Mesothelial cell of epicardium (in vitro differentiated cells): ENCODE measurements at regions not wholly inside any gene's neighbourhood (a gene's known extent, or its start where the extent isn't known, plus 50 kb on each side); places are given as distances from the start of the nearest gene placed in this dataset.

Experiments used
- DNase-seq, 2 experiments: peaks; one replicate each; pipeline ENCODE4 v3.0.0; 2021; ENCODE audit warnings: low spot score in 2 of 2; ENCODE audit not compliant: unreplicated experiment in 2 of 2
- H3K27ac Mint-ChIP-seq: 2 replicates; pipeline ENCODE4 v1.8.0; 2021; ENCODE audit warnings: mixed read lengths
- H3K27me3 Mint-ChIP-seq: 2 replicates; pipeline ENCODE4 v1.8.0; 2021; ENCODE audit warnings: low read depth, mixed read lengths
- H3K36me3 Mint-ChIP-seq: 2 replicates; pipeline ENCODE4 v1.8.0; 2021; ENCODE audit warnings: mixed read lengths
- H3K4me1 Mint-ChIP-seq: 2 replicates; pipeline ENCODE4 v1.8.0; 2021; ENCODE audit warnings: mixed read lengths
- H3K4me3 Mint-ChIP-seq: 2 replicates; pipeline ENCODE4 v1.8.0; 2021; ENCODE audit warnings: mild to moderate bottlenecking, moderate library complexity, mixed read lengths
- H3K9me3 Mint-ChIP-seq: 2 replicates; pipeline ENCODE4 v1.8.0; 2021; ENCODE audit warnings: mixed read lengths
- CTCF ChIP-seq: fragments of 200-600 bp; sonication (generic); IDR thresholded peaks from one replicate; pipeline ENCODE4 v1.5.0; 2021; ENCODE audit warnings: antibody characterized with exemption; ENCODE audit not compliant: unreplicated experiment

- no peaks in the 10 kb centered on the region for H3K36me3 Mint-ChIP-seq
- H3K27ac Mint-ChIP-seq, result no peak overlapping the region
- no peak for TF ChIP-seq CTCF
- H3K9me3 Mint-ChIP-seq, result peaks cover 21% of the 10 kb centered on the region
- no peak overlapping the region for H3K4me3 Mint-ChIP-seq
- H3K4me1 Mint-ChIP-seq, result no peaks in the 10 kb centered on the region
- no peak for DNase-seq
- peaks cover 9% of the 10 kb centered on the region for H3K27me3 Mint-ChIP-seq
Observed at GRCh38 chr22:48315439-48316256, 1512.0 kb downstream of the BRD1 start.

GRCh38 chr22:48314073-48314472 lies 1513.6 kb downstream of the BRD1 start:
- H3K36me3 Mint-ChIP-seq, result no peaks in the 10 kb centered on the region

GRCh38 chr22:48313175-48313830 lies 1514.4 kb downstream of the BRD1 start:
- TF ChIP-seq CTCF, result no peak
- no peaks in the 10 kb centered on the region for H3K36me3 Mint-ChIP-seq
- H3K9me3 Mint-ChIP-seq, result peaks cover 21% of the 10 kb centered on the region
- H3K4me3 Mint-ChIP-seq, result no peak overlapping the region
- no peak for DNase-seq
- peaks cover 7% of the 10 kb centered on the region for H3K4me1 Mint-ChIP-seq
- no peak overlapping the region for H3K27ac Mint-ChIP-seq
- peaks cover 6% of the 10 kb centered on the region for H3K27me3 Mint-ChIP-seq

More at GRCh38 chr22:48314073-48314472, 1513.6 kb downstream of the BRD1 start:
- Mint-ChIP-seq H3K4me3 (no peak overlapping the region), H3K4me1 (peaks cover 7% of the 10 kb centered on the region), H3K27ac (no peak overlapping the region), H3K9me3 (peaks cover 21% of the 10 kb centered on the region), H3K27me3 (peaks cover 9% of the 10 kb centered on the region)
- TF ChIP-seq CTCF, result no peak
- DNase-seq, result no peak

DNA sequence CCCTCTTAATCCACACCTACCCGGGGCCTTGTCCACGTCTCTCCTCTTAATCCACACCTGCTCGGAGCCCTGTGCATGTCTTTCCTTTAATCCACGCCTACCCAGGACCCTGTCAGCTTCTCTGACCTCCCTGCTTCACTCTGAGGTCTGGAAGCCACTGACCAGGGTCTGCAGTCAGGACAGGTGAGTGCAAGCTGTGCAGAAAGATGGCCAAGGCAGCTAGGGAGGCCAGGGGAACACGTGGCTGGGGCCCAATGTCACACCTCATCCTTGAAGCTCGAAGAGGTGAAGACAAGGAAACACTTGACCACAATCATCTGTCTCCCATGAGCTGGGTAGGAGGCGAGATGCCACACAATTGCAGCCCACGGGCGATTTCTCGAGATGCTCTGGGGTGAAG lies 1516.9 kb downstream of the BRD1 start:
- Mint-ChIP-seq H3K36me3 (no peaks in the 10 kb centered on the region), H3K9me3 (peaks cover 21% of the 10 kb centered on the region), H3K27me3 (no peaks in the 10 kb centered on the region), H3K4me3 (no peak overlapping the region), H3K4me1 (peaks cover 10% of the 10 kb centered on the region), H3K27ac (no peak overlapping the region)
- DNase-seq, result peak in 1 of 2 experiments; percentile 13
- TF ChIP-seq CTCF, result no peak

- no peak overlapping the region for H3K27ac Mint-ChIP-seq
- TF ChIP-seq CTCF, result no peak
- H3K9me3 Mint-ChIP-seq, result peaks cover 21% of the 10 kb centered on the region
- H3K4me1 Mint-ChIP-seq, result peaks cover 10% of the 10 kb centered on the region
- no peaks in the 10 kb centered on the region for H3K36me3 Mint-ChIP-seq
- no peaks in the 10 kb centered on the region for H3K27me3 Mint-ChIP-seq
- DNase-seq, result peak in 1 of 2 experiments; percentile 6
- H3K4me3 Mint-ChIP-seq, result no peak overlapping the region
Observed at GRCh38 chr22:48310289-48310688, 1517.4 kb downstream of the BRD1 start.
